ENCODE measurements at regions not wholly inside any gene's neighbourhood (a gene's known extent, or its start where the extent isn't known, plus 50 kb on each side); places are given as distances from the start of the nearest gene placed in this dataset.
"Not testable (repeated sequence)": the region's sequence is repeated elsewhere in the genome, so short reads cannot be mapped to it uniquely, and the experiment has no call there.

GRCh38 chr1:81529014-81529413 is 271.7 kb upstream of the ADGRL2 start:
- no peak for DNase-seq (ENCODE audit: low read depth)
- Histone ChIP-seq H3K36me3 (ENCODE audit: control insufficient read depth, insufficient read depth, low read length, severe bottlenecking) (no peaks in the 10 kb centered on the region), H3K4me1 (ENCODE audit: control insufficient read depth, insufficient read depth, low read length) (no peaks in the 10 kb centered on the region), H3K4me3 (ENCODE audit: low read length) (no peak overlapping the region), H3K9me3 (ENCODE audit: control insufficient read depth, low read length) (no peaks in the 10 kb centered on the region), H3K27me3 (replicated peaks; ENCODE audit: control insufficient read depth, insufficient read depth, low read length) (no peaks in the 10 kb centered on the region), H3K9ac (ENCODE audit: low read length) (no peak overlapping the region)

DNA sequence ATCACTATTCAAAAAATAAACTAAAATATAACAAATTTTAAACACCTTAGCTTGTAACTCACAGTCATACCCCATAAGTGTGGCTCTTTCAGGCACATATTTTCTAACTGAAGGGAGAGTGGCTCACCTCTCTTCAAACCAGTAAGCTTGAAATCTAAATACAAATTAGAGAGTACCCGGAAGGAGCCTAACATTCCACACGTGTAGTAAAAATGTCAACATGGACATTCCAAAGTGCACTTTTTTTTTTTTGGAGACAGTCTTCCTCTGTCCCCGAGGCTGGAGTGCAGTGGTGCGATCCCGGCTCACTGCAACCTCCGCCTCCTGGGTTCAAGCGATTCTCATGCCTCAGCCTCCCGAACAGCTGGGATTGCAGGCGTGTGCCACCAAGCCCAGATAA is 275.6 kb upstream of the ADGRL2 start:
- H3K4me1 ChIP-seq (ENCODE audit: control insufficient read depth, insufficient read depth, low read length), result no peaks in the 10 kb centered on the region
- no peaks in the 10 kb centered on the region for H3K27me3 ChIP-seq (replicated peaks; ENCODE audit: control insufficient read depth, insufficient read depth, low read length)
- H3K36me3 ChIP-seq (ENCODE audit: control insufficient read depth, insufficient read depth, low read length, severe bottlenecking), result no peaks in the 10 kb centered on the region
- no peaks in the 10 kb centered on the region for H3K9me3 ChIP-seq (ENCODE audit: control insufficient read depth, low read length)
- no peak for DNase-seq (ENCODE audit: low read depth)
- no peak overlapping the region for H3K9ac ChIP-seq (ENCODE audit: low read length)
- no peak overlapping the region for H3K4me3 ChIP-seq (ENCODE audit: low read length)

GRCh38 chr1:81519987-81520386 is 280.7 kb upstream of the ADGRL2 start:
- Histone ChIP-seq H3K4me1 (ENCODE audit: control insufficient read depth, insufficient read depth, low read length) (peaks cover 6% of the 10 kb centered on the region), H3K27me3 (replicated peaks; ENCODE audit: control insufficient read depth, insufficient read depth, low read length) (no peaks in the 10 kb centered on the region), H3K9me3 (ENCODE audit: control insufficient read depth, low read length) (no peaks in the 10 kb centered on the region), H3K4me3 (ENCODE audit: low read length) (no peak overlapping the region), H3K9ac (ENCODE audit: low read length) (no peak overlapping the region), H3K36me3 (ENCODE audit: control insufficient read depth, insufficient read depth, low read length, severe bottlenecking) (no peaks in the 10 kb centered on the region)
- no peak for DNase-seq (ENCODE audit: low read depth)

DNA sequence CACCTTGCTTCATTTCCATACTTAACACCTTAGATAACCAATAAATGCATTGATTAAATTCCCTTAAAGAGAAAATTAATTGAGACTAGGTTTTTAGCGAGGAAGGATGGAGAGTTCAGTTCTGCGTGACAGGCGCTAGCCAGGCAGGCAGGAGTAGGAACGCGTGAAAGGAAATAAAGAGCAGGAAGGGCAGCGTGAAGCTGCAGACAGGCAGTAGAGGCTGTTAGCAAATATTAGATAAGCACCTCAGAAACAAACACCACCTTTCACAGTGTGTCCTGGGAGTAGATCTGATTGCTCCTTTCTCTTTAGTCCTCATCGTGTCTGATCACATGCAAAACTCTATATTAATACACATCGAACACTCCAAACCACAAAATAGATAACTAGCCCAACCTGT is 282.7 kb upstream of the ADGRL2 start:
- Histone ChIP-seq H3K27me3 (replicated peaks; ENCODE audit: control insufficient read depth, insufficient read depth, low read length) (no peaks in the 10 kb centered on the region), H3K4me3 (ENCODE audit: low read length) (no peak overlapping the region), H3K4me1 (ENCODE audit: control insufficient read depth, insufficient read depth, low read length) (peaks cover 6% of the 10 kb centered on the region), H3K9me3 (ENCODE audit: control insufficient read depth, low read length) (no peaks in the 10 kb centered on the region), H3K36me3 (ENCODE audit: control insufficient read depth, insufficient read depth, low read length, severe bottlenecking) (no peaks in the 10 kb centered on the region), H3K9ac (ENCODE audit: low read length) (no peak overlapping the region)
- DNase-seq (ENCODE audit: low read depth), result no peak

DNA sequence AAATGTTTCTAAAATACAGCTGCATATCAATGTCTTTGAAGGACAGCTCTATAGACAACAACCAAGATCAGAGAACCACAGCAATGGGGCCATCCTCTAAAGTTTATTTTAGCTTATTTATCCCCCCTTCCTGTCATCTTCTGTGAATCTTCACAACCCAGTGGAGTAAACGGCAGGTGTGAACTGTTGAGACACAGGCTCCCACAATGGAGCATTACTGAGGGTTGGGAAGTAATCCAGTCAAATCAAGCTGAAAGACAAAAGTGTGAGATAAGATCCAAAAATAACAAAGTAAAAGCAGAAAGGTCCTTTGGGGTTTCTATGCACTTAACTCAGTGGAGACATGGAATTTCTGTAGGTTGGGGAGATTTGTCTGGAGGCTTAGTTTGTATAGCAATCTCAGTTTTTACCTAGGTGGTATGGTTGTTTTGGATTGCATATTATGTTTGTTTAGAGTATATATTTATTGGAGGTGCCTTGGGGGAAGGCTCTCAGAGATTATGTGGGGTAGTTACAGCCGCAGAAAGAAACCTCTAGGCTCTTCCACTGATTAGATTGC is 286.9 kb upstream of the ADGRL2 start:
- H3K4me3 ChIP-seq (ENCODE audit: low read length), result no peak overlapping the region
- no peaks in the 10 kb centered on the region for H3K27me3 ChIP-seq (replicated peaks; ENCODE audit: control insufficient read depth, insufficient read depth, low read length)
- no peaks in the 10 kb centered on the region for H3K9me3 ChIP-seq (ENCODE audit: control insufficient read depth, low read length)
- no peaks in the 10 kb centered on the region for H3K36me3 ChIP-seq (ENCODE audit: control insufficient read depth, insufficient read depth, low read length, severe bottlenecking)
- no peak for DNase-seq (ENCODE audit: low read depth)
- H3K9ac ChIP-seq (ENCODE audit: low read length), result no peak overlapping the region
- peaks cover 6% of the 10 kb centered on the region for H3K4me1 ChIP-seq (ENCODE audit: control insufficient read depth, insufficient read depth, low read length)

DNA sequence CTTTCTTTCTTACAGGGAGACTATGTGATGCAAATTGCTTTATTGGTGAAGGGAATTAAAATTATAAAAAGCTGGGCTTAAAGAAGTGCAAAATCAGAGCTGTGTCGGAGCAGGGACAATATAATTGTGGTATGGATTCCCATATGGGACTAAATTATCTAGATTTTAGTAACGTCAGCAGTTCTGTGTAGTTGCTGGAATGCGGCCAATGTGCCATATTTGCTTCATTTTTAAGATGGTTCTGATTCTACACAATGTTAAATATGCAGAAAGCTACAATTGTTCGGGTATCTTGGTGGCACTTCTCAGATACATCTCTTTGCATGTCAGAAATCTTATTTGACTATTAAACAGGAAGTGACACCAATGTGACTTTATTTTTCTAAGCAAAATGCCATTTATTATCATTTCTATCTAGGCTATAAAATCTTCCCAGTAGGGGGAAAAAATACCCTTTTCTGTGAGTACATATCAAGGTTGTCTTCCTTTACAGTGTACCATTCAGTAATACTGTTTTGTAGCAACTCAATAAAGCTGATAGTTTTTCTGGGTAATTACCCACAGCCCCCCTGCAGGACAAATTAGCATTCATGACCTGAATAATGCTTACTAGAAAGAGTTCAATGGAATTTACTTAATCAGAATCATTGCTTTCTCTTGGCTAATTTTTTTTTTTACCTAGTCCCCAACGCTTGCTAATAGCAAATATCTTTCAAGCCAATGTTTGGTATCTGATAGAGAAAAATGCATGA is 288.3 kb upstream of the ADGRL2 start:
- Histone ChIP-seq H3K4me3 (ENCODE audit: low read length) (no peak overlapping the region), H3K9ac (ENCODE audit: low read length) (no peak overlapping the region), H3K27me3 (replicated peaks; ENCODE audit: control insufficient read depth, insufficient read depth, low read length) (no peaks in the 10 kb centered on the region), H3K9me3 (ENCODE audit: control insufficient read depth, low read length) (no peaks in the 10 kb centered on the region), H3K4me1 (ENCODE audit: control insufficient read depth, insufficient read depth, low read length) (peaks cover 6% of the 10 kb centered on the region), H3K36me3 (ENCODE audit: control insufficient read depth, insufficient read depth, low read length, severe bottlenecking) (no peaks in the 10 kb centered on the region)
- peak; percentile 14 for DNase-seq (ENCODE audit: low read depth)

DNA sequence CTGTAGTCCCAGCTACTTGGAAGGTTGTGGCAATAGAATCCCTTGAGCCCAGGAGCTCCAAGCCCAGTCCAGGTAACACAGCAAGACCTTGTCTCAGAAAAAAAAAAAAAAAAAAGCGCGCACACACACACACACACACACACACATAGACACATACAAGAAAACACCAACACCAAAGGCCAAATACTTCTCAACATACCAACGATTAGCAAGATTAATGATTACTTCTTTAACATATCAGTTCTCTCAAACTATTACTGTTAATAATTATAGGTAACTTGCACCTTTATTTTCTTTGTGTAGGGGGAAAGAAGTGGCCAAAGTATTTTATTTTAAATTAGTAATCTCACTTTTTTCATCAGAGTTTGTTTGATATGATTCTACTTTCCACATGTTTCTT is 289.5 kb upstream of the ADGRL2 start:
- H3K4me1 ChIP-seq (ENCODE audit: control insufficient read depth, insufficient read depth, low read length), result peaks cover 2% of the 10 kb centered on the region
- no peak overlapping the region for H3K9ac ChIP-seq (ENCODE audit: low read length)
- H3K4me3 ChIP-seq (ENCODE audit: low read length), result no peak overlapping the region
- H3K27me3 ChIP-seq (replicated peaks; ENCODE audit: control insufficient read depth, insufficient read depth, low read length), result no peaks in the 10 kb centered on the region
- H3K36me3 ChIP-seq (ENCODE audit: control insufficient read depth, insufficient read depth, low read length, severe bottlenecking), result no peaks in the 10 kb centered on the region
- H3K9me3 ChIP-seq (ENCODE audit: control insufficient read depth, low read length), result no peaks in the 10 kb centered on the region
- DNase-seq (ENCODE audit: low read depth), result no peak

DNA sequence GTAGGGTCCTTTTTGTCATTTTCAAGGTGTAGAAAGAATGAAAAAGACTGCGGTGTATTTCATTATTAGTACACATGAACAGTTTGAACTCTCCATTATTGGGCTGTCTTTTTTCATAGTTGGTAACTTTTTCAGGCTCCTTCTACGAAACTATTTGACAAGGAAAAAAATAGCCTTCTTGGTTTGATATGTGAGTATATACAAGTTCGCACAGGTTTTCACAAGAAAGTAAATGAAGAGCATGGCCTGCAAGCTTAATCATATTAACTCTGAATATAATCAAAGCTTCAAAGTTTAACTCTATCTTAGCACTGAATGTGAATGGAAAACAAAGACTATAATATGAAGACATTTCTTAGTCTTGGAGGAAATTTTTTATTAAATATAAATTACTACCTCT is 290.0 kb upstream of the ADGRL2 start:
- Histone ChIP-seq H3K9ac (ENCODE audit: low read length) (no peak overlapping the region), H3K9me3 (ENCODE audit: control insufficient read depth, low read length) (no peaks in the 10 kb centered on the region), H3K36me3 (ENCODE audit: control insufficient read depth, insufficient read depth, low read length, severe bottlenecking) (no peaks in the 10 kb centered on the region), H3K4me1 (ENCODE audit: control insufficient read depth, insufficient read depth, low read length) (no peaks in the 10 kb centered on the region), H3K4me3 (ENCODE audit: low read length) (no peak overlapping the region), H3K27me3 (replicated peaks; ENCODE audit: control insufficient read depth, insufficient read depth, low read length) (no peaks in the 10 kb centered on the region)
- DNase-seq (ENCODE audit: low read depth), result no peak

DNA sequence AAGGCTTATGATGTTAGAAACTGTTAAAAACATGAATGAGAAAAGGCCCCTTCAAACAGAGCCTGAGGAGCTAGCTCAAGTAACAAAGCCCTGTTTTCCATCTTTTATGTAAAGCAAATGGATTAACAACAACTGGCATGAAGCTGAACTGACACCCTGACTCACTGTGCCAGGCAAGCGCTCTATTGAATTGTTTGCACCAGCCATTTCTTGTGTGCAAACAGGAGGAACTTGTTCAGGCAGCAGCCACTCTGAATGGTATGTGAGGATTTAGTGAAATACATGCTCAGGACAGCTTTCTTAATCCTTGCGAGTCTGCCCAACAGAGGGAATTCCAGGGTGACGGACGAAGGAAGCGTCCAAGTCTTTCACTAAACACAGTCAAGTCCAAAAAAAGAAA is 291.1 kb upstream of the ADGRL2 start:
- no peaks in the 10 kb centered on the region for H3K9me3 ChIP-seq (ENCODE audit: control insufficient read depth, low read length)
- no peak overlapping the region for H3K9ac ChIP-seq (ENCODE audit: low read length)
- no peak overlapping the region for H3K4me3 ChIP-seq (ENCODE audit: low read length)
- H3K4me1 ChIP-seq (ENCODE audit: control insufficient read depth, insufficient read depth, low read length), result no peaks in the 10 kb centered on the region
- no peaks in the 10 kb centered on the region for H3K36me3 ChIP-seq (ENCODE audit: control insufficient read depth, insufficient read depth, low read length, severe bottlenecking)
- DNase-seq (ENCODE audit: low read depth), result no peak
- no peaks in the 10 kb centered on the region for H3K27me3 ChIP-seq (replicated peaks; ENCODE audit: control insufficient read depth, insufficient read depth, low read length)

DNA sequence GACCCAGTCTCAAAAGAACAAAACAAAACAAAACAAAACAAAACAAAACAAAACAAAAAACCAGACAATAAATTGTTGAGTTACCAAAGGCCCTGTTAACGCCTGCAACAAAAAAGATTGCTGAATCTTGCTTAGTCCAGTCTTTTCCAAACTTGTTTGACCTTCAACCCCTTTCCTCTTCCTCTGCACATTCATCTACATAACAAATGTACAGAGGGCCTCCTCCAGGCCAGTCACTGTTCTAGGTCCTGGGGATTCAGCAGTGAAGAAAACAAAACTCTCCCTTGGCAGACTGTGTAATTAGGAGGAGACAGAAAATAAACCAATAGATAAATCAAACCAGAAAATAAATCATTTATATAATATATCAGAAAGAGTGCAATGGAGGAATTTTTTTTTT is 294.0 kb upstream of the ADGRL2 start:
- H3K4me3 ChIP-seq (ENCODE audit: low read length), result no peak overlapping the region
- H3K9me3 ChIP-seq (ENCODE audit: control insufficient read depth, low read length), result no peaks in the 10 kb centered on the region
- no peak for DNase-seq (ENCODE audit: low read depth)
- H3K9ac ChIP-seq (ENCODE audit: low read length), result no peak overlapping the region
- no peaks in the 10 kb centered on the region for H3K4me1 ChIP-seq (ENCODE audit: control insufficient read depth, insufficient read depth, low read length)
- H3K36me3 ChIP-seq (ENCODE audit: control insufficient read depth, insufficient read depth, low read length, severe bottlenecking), result no peaks in the 10 kb centered on the region
- no peaks in the 10 kb centered on the region for H3K27me3 ChIP-seq (replicated peaks; ENCODE audit: control insufficient read depth, insufficient read depth, low read length)

DNA sequence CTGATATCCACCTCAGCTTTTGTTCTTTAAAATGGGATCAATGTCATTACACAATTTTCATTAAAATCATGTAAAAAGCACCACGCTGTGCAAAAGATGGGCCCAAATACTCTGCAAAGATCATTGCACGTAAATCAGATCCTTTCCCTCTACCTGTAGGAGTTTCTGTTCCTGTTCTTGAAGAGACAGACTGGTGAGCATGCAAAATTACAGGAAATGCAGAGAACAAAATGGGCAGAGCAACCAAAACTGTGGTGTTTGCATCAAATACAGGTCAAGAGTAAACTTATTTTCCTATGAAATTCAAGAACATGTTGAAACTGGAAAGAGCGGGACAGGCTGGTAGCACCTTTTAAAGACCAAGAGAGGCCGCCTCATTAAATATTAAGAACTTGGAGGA is 294.9 kb upstream of the ADGRL2 start:
- Histone ChIP-seq H3K36me3 (ENCODE audit: control insufficient read depth, insufficient read depth, low read length, severe bottlenecking) (no peaks in the 10 kb centered on the region), H3K4me3 (ENCODE audit: low read length) (no peak overlapping the region), H3K27me3 (replicated peaks; ENCODE audit: control insufficient read depth, insufficient read depth, low read length) (no peaks in the 10 kb centered on the region), H3K9ac (ENCODE audit: low read length) (no peak overlapping the region), H3K9me3 (ENCODE audit: control insufficient read depth, low read length) (no peaks in the 10 kb centered on the region), H3K4me1 (ENCODE audit: control insufficient read depth, insufficient read depth, low read length) (no peaks in the 10 kb centered on the region)
- no peak for DNase-seq (ENCODE audit: low read depth)

DNA sequence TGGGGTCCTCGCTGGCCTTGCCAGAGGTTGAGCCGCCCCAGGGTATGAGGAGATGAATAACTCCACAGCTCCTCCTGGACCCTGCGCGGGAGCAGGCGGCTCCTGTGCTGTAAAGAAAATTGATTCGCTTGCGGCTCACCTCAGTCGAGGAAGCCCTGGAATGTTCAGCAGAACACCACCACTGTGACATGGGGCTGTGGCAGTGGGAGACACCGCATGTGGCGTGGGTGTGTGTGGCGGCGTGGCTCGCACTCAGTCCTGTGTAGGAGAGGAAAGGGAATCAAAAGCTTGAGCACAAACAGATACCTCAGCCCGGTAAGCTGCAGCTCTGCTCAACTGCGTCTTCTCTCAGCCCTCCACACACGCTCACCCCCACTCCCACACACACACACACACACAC is 295.9 kb upstream of the ADGRL2 start:
- H3K36me3 ChIP-seq (ENCODE audit: control insufficient read depth, insufficient read depth, low read length, severe bottlenecking); H3K9me3 ChIP-seq (ENCODE audit: control insufficient read depth, low read length); H3K27me3 ChIP-seq (replicated peaks; ENCODE audit: control insufficient read depth, insufficient read depth, low read length): not testable (repeated sequence)

More for the DNA sequence above, 295.9 kb upstream of the ADGRL2 start:
- H3K4me3 ChIP-seq (ENCODE audit: low read length); H3K9ac ChIP-seq (ENCODE audit: low read length); H3K4me1 ChIP-seq (ENCODE audit: control insufficient read depth, insufficient read depth, low read length); DNase-seq (ENCODE audit: low read depth): not testable (repeated sequence)

Data from adipocyte (in vitro differentiated cells).